Neural cell (in vitro differentiated cells): ENCODE measurements at regions not wholly inside any gene's neighbourhood (a gene's known extent, or its start where the extent isn't known, plus 50 kb on each side); places are given as distances from the start of the nearest gene placed in this dataset.

Source experiments
- EP300 ChIP-seq: fragments of 450-650 bp; conservative IDR thresholded peaks from 2 replicates; pipeline ENCODE4 v1.6.1; 2014; ENCODE audit warnings: antibody characterized with exemption, mild to moderate bottlenecking, moderate library complexity; ENCODE audit not compliant: poor library complexity, severe bottlenecking
- EZH2 ChIP-seq: fragments of 200-600, 300-800 bp; shearing (Covaris generic), sonication (generic); IDR thresholded peaks from 2 replicates; pipeline ENCODE4 v1.6.1; 2014; ENCODE audit warnings: antibody characterized with exemption, low read length, borderline replicate concordance, mild to moderate bottlenecking; ENCODE audit not compliant: insufficient read depth, poor library complexity, severe bottlenecking
- MXI1 ChIP-seq: fragments of 450-650 bp; conservative IDR thresholded peaks from 2 replicates; pipeline ENCODE4 v1.6.1; 2014; ENCODE audit warnings: antibody characterized with exemption, mild to moderate bottlenecking; ENCODE audit not compliant: poor library complexity, severe bottlenecking
- POLR2AphosphoS5 ChIP-seq: IDR thresholded peaks from 2 replicates; pipeline ENCODE4 v1.6.1; 2012
- RAD21 ChIP-seq: fragments of 450-650 bp; conservative IDR thresholded peaks from 2 replicates; pipeline ENCODE4 v1.6.1; 2014; ENCODE audit warnings: antibody characterized with exemption, mild to moderate bottlenecking, moderate library complexity
- TF ChIP-seq, protein P1 (sequence below): fragments of 450-650 bp; IDR thresholded peaks from 2 replicates; pipeline ENCODE4 v1.5.1; 2014; ENCODE audit warnings: antibody characterized with exemption, mild to moderate bottlenecking, moderate library complexity; ENCODE audit not compliant: poor library complexity, severe bottlenecking

DNA sequence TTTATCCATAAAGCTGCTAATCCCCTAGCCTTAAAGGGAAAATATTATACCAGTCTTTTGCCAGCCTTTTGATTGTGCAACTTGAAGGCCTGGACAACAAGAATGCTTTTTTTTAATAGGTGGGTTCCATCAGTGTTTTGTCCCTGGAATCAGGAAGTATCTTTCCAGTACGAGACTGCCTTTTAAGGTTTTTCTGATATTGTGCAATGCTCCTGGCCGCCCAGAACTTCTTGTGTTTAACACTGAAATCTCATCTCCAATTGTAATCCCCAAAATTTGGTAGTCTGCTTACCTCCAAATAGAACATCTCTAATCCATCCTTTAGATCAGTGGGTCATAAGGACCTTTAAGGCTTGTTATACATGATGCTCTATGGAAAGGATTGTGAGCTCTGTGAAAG is 256.7 kb downstream of the NAF1 start:
- TF ChIP-seq EP300: no peak
- TF ChIP-seq, protein P1, sequence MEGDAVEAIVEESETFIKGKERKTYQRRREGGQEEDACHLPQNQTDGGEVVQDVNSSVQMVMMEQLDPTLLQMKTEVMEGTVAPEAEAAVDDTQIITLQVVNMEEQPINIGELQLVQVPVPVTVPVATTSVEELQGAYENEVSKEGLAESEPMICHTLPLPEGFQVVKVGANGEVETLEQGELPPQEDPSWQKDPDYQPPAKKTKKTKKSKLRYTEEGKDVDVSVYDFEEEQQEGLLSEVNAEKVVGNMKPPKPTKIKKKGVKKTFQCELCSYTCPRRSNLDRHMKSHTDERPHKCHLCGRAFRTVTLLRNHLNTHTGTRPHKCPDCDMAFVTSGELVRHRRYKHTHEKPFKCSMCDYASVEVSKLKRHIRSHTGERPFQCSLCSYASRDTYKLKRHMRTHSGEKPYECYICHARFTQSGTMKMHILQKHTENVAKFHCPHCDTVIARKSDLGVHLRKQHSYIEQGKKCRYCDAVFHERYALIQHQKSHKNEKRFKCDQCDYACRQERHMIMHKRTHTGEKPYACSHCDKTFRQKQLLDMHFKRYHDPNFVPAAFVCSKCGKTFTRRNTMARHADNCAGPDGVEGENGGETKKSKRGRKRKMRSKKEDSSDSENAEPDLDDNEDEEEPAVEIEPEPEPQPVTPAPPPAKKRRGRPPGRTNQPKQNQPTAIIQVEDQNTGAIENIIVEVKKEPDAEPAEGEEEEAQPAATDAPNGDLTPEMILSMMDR: no peak
- no peak for TF ChIP-seq MXI1
- no peak for TF ChIP-seq RAD21
- no peak for TF ChIP-seq POLR2AphosphoS5
- TF ChIP-seq EZH2: no peak
